NB4 (cell line): ENCODE measurements at regions not wholly inside any gene's neighbourhood (a gene's known extent, or its start where the extent isn't known, plus 50 kb on each side); places are given as distances from the start of the nearest gene placed in this dataset.

Source experiments
- MYC ChIP-seq: IDR thresholded peaks from 2 replicates; pipeline ENCODE4 v1.6.1; 2011; ENCODE audit warnings: low read depth, low read length
- POLR2A ChIP-seq: IDR thresholded peaks from 2 replicates; pipeline ENCODE4 v1.6.1; 2011; ENCODE audit warnings: mild to moderate bottlenecking; ENCODE audit not compliant: insufficient read length; ENCODE audit errors: extremely low read depth
- TF ChIP-seq, protein P1 (sequence below): IDR thresholded peaks from one replicate; pipeline ENCODE4 v1.5.1; 2012; ENCODE audit warnings: low read depth, low read length

DNA sequence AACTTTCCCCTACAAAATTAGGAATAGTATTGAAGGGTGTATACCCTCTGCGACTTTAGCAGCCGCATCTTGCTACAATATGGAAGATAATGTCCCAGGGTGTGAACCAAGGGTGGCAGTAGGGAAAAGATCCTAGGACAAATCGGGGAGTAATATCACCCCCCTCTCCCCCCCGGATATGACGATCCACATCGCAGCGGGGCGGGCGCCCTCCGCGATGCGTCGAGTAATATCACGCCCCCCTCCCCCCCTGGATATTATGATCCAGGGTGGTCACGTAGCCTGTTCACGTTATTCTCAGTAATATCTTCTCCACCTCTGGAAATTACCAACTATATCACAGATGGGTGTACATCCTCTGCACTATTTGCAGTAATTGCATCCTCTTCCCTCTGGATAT, 82.9 kb downstream of the DAPL1 start:
- TF ChIP-seq, protein P1, sequence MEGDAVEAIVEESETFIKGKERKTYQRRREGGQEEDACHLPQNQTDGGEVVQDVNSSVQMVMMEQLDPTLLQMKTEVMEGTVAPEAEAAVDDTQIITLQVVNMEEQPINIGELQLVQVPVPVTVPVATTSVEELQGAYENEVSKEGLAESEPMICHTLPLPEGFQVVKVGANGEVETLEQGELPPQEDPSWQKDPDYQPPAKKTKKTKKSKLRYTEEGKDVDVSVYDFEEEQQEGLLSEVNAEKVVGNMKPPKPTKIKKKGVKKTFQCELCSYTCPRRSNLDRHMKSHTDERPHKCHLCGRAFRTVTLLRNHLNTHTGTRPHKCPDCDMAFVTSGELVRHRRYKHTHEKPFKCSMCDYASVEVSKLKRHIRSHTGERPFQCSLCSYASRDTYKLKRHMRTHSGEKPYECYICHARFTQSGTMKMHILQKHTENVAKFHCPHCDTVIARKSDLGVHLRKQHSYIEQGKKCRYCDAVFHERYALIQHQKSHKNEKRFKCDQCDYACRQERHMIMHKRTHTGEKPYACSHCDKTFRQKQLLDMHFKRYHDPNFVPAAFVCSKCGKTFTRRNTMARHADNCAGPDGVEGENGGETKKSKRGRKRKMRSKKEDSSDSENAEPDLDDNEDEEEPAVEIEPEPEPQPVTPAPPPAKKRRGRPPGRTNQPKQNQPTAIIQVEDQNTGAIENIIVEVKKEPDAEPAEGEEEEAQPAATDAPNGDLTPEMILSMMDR: no peak
- TF ChIP-seq POLR2A (no peak), MYC (no peak)
